NOMO-1 treated with DMSO at 0.1 percent for 48 hours (cell line): ENCODE measurements at regions not wholly inside any gene's neighbourhood (a gene's known extent, or its start where the extent isn't known, plus 50 kb on each side); places are given as distances from the start of the nearest gene placed in this dataset.
"Not testable (repeated sequence)": the region's sequence is repeated elsewhere in the genome, so short reads cannot be mapped to it uniquely, and the experiment has no call there.

Experiments used
- DNase-seq: peaks from one replicate; lab custom pipeline; 2025; ENCODE audit not compliant: unreplicated experiment; lab: John Stamatoyannopoulos, UW

DNA sequence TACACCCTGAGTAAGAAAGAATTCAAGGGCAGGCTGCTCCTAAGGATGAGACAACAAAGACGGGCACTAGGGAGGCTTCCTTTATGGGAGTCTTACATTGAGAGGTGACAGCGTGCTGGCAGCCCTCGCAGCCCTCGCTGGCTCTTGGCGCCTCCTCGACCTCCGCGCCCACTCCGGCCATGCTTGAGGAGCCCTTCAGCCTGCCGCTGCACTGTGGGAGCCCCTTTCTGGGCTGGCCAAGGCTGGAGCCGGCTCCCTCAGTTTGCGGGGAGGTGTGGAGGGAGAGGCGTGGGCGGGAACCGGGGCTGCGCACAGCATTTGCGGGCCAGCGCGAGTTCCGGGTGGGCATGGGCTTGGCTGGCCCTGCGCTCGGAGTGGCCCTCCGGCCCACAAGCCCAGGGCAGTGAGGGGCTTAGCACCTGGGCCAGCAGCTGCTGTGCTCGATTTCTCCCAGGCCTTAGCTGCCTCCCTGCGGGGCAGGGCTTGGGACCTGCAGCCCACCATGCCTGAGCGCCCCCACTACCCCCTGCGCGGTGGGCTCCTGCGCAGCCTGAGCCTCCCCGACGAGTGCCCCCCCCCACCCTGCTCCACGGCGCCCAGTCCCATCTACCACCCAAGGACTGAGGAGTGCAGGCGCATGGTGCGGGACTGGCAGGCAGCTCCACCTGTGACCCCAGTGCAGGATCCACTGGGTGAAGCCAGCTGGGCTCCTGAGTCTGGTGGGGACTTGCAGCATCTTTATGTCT, 75.3 kb downstream of the BARX1 start:
- DNase-seq, result not testable (repeated sequence)

DNA sequence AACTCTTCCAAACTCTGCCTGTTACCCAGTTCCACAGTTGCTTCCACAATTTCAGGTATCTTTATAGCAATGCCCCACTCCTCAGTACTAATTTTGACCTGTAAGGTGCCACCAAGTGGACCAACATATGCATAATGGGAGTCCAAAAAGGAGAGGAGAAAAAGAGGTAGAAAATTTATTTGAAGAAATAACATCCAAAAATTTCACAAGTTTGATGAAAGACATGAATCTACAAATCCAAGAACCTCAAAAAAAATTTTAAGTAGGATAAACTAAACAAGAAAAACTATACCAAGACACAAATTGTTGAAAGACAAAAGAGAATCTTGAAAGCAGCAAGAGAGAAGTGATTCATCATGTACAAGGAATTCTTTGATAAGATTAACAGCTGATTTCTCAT, 79.8 kb downstream of the BARX1 start:
- no peak for DNase-seq

GRCh38 chr9:93874242-93874641, 80.9 kb downstream of the BARX1 start:
- DNase-seq, result no peak

GRCh38 chr9:93871286-93871685, 83.9 kb downstream of the BARX1 start:
- DNase-seq, result no peak

- DNase-seq, result no peak
These were observed 85.3 kb downstream of the BARX1 start for GRCh38 chr9:93869863-93870262.

DNA sequence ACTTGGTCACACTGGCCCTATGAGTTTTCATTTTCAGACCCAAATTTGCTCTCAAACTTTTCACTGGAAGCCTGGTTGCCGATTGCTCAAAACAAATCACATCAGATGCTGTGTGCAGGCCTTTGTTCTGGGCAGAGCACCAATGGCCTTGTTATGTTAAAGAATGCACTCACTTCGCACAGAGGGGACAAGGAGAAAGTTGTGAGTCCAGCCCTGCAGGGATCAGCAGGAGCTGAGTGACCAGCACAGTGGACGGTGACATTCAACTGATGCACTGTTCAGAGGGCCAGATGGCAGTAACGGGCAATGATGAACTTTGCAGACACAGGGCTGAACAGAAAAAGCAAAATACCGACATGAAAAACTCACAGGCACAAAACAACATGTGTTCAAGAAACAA, 86.1 kb downstream of the BARX1 start:
- no peak for DNase-seq

DNA sequence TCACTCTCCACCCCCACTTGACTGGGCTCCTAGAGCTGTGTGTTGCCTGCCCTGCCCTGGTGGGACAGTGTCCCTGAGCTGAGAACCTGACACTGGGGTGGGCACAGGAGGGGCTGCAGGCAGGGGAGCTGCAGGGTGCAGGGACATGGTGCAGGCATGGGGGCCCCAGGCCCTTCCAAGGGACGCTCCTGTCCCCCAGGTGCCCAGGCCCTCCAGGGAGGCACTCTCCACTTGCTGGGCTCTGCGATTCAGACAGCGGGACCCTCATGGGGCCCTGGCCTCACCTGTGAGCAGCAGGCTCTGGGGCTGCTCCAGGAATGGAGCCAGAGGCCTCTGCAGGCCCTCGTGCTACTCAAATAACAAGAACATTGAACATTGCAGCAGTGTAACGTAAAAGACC, 89.4 kb downstream of the BARX1 start:
- no peak for DNase-seq

DNA sequence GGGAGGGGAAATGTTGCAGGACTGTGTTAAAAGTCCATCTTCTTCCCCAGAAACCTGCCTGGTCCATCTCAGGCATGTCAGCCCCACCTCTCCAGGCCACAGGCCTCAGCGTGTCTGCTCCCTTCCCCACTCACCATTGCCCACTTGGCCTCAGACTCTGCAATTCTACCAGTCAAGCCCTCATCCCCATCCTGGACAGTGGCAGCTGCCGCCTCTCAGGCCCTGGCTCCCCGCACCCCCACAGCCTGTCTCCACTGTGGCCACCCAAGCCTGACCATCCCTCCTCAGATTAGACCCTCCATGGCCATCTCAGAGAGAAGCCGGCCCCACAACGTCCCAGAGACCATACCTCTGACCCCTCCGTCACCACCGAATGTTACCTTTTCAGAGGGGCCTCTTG, 89.9 kb downstream of the BARX1 start:
- DNase-seq, result no peak

DNA sequence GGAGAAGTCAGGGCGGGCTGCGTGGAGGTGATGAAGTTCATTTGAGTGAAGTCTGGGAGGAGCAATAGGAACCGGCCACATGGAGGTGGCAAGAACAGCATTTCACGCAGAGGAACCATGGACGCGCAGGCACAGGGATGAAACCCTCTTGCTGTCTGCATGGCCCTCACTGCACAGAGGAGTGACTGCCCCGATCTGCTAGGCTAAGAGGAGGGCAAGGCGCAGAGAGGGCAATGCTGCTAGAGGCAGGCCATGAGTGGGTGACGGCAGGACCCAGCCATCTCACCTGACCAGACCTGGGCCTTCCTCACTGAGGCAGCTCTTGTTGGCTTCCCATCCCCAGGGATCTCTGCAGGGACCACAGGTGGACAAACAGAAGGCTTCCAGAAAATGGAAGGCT, 90.3 kb downstream of the BARX1 start:
- DNase-seq, result no peak

DNA sequence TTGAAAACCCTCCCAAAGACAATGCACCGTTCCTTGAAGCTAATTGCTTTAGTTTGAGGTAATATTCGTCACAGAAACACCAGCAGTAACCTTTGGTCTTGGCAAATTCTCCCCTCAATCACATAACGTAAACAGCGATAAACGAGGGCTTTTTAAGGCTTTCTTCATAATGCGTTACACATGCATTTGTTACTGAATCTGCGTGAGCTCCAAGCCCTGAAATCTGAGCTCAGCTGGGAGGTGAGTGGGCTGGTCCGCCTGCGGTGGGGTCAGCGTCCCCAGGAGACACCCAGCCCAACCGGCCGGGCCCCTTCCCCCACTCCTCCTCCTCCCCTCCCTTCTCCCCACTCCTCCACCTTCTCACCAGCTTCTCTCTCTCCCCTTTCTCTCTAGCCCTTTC, 91.1 kb downstream of the BARX1 start:
- no peak for DNase-seq

- DNase-seq, result no peak
These were observed 92.1 kb downstream of the BARX1 start for GRCh38 chr9:93862877-93863545.

DNA sequence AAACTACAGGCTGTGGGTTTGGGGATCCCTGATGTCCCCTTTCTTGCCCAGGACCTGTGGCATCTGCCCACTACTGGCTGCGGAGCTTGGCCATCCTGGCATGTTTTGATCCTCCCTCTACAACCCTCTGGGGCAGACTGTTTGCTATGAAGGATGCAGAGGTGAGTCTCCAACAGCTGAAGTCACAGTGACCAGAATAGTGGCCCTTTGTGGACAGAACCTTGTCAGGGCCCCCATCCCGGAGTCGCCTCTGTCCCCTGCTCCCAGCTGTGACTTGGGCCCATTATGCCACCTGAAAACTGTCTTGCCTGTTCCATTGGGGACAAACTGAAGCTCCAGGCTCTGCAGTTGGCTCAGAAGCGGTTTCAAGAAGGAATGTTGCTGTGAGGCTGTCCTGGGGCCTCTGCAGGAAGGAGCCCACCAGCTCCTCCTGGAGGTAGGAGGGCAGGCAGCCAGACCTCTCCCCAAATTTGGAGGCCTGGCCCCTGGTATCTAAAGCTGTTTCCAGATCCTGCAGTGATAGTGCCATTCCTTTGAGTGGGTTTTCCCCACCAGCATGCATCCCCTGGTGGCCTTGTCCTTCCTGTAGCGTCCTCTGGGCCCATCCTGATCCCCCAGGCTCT, 93.3 kb downstream of the BARX1 start:
- no peak for DNase-seq

- no peak for DNase-seq
These were observed 94.2 kb downstream of the BARX1 start for GRCh38 chr9:93860694-93861658.

DNA sequence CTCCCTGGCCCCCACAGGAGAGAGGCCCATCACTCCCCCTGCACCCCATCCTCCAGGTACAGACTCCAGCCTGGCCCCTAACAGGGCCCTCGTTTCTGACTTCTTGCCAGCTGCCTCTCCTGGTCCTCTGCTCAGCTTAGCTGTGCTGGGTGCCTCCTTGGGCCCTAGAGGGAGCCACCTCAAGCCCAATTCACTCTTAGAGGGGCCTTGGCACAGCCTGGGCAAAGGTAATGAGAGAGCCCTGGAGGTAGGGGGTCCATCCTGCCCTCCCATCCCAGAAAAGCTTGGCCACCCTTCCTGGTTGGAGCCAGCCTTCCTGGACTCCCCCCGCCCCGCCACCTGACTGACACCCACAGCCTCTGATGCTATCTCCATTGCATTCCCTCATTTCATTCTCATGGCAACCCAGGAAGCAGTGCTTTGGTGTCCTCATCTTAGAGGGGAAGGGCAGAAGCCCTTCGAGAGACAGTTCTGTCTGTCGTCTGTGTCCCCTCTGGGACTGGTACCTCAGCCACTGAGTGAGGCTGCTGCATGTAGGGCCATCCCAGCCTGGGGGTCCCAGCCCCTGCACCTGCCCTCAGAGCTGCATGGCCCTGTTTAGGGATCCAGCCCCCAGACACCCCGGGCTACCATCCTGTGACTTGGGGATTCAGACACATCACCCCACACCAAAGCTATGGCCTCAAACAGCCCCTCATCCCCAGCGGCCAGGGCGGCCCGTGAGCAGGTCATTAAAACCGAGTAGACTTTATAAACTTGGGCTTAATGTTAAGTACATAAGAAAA, 95.5 kb downstream of the BARX1 start:
- no peak for DNase-seq

DNA sequence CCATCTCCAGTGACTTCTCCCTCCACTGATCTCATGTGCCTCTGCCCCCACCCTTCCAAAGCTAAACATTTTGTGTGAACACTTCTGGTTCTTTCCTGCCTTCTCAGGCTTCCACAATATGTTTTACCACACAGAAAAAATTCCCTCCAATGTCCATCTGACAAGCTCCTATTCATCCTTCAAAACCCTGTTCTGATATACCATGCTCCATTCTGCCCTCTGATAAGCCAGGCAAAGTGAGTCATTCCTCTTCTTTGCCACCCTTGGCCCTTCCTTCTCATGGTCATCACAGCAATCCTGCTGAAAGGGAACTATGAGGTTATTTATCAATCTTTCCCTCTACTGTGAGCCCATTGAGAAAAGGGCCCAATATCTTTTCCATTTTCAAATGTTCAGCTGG, 97.6 kb downstream of the BARX1 start:
- DNase-seq, result no peak

DNA sequence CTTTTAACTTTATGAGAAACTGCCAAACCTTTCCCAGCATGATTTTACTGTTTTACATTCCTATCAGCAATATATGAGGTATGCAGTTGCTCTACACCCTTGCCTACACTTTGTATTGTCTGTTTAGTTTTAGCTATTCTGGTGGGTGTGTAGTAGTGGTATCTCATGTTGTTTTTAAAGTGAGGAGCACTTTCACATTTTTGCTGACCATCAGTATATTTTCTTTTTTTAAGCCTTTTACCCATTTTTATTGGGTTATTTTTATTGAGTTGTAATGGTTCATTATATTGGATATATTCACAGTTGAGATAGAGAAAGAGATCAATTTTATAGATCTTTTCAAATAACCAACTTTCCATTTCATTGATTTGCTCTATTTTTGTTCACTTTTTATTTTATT, 102.4 kb downstream of the BARX1 start:
- DNase-seq, result no peak

DNA sequence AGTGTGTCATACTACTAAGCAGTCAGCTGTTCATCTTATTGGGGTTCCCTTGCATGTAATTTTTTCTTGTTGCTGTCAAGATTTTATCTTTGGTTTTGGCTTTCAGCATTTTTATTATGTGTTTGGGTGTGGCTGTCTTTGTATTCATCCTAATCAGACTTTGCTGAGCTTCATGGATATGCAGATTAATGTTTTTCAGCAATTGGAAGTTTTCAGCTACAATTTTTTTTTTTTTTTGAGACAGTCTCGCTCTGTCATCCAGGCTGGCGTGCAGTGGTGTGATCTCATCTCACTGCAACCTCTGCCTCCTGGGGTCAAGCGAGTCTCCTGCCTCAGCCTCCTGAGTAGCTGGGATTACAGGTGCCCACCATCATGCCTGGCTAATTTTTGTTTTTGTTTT, 108.8 kb downstream of the BARX1 start:
- DNase-seq, result no peak

- DNase-seq, result no peak
These were observed 111.8 kb downstream of the BARX1 start for GRCh38 chr9:93843396-93843795.

DNA sequence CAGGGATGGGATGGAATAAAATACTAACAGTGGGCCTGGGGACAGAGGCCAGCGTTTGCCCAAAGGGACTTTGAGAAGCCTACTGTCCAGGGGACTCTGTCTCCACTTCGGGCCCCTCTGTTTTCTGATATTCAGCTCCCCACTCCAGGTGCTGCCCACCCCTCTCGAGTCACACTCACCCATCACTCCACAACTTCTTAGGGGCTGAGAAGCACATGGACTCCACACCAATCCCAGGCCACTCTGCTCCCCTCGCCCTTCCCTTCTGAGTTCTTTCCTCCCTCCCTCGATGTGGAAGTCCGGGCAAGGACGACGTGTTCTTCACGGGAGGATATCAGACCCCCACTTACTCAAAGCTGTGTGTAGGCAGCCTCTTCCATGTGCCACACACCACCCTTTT, 124.5 kb downstream of the BARX1 start:
- no peak for DNase-seq

DNA sequence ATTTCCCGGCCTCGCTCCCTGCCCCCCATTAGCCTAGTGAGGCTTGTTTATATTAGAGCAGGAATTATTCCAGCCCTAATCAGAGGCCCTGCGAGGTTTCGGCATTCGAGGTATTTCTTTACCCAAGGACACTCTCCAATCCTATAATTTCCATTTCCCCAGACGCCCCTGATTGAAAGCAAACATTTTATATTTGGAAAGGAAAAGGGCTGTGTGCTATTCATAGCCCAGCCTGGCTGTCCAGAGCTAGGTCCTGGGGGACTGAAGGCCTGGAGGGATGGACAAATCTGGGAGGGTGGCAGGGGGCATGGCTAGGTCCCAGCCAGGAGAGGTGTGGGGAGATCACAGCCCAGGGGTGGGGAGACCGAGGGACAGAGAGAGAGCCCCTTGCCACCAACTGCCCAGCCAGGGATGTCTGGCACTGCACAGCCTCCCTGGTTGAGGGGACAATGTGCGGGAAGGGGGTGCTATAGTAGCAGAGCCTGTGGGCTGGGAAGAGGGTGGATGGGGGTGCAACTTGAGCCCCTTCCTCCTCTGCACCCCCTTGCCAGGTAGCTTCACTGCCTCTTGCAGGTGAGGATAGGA, 125.1 kb downstream of the BARX1 start:
- DNase-seq, result no peak
